ENCODE measurements at regions not wholly inside any gene's neighbourhood (a gene's known extent, or its start where the extent isn't known, plus 50 kb on each side); places are given as distances from the start of the nearest gene placed in this dataset.

- H3K36me3 ChIP-seq (ENCODE audit: insufficient read depth, low read length) = no peaks in the 10 kb centered on the region
- H3K27ac ChIP-seq (ENCODE audit: low read length) = no peak overlapping the region
- H3K9ac ChIP-seq (ENCODE audit: low read length) = no peak overlapping the region
- no peaks in the 10 kb centered on the region for H3K79me2 ChIP-seq (replicated peaks; ENCODE audit: insufficient read depth, low read length)
- no peak overlapping the region for H3K4me2 ChIP-seq (ENCODE audit: low read length)
- H4K20me1 ChIP-seq (ENCODE audit: insufficient read depth) = no peaks in the 10 kb centered on the region
- no peak overlapping the region for H3K4me3 ChIP-seq (ENCODE audit: low read length)
- no peaks in the 10 kb centered on the region for H3K9me3 ChIP-seq (ENCODE audit: low read length)
- no peaks in the 10 kb centered on the region for H3F3A ChIP-seq (ENCODE audit: insufficient read depth, low read length, poor library complexity, severe bottlenecking)
- no peaks in the 10 kb centered on the region for H3K9me2 ChIP-seq (ENCODE audit: insufficient read depth, low read length)
- TF ChIP-seq POLR2AphosphoS5 (IDR thresholded peaks at IDR 0.05) = no peak
- TF ChIP-seq CTCF (IDR thresholded peaks at IDR 0.05; ENCODE audit: poor library complexity, severe bottlenecking) = no peak
- TF ChIP-seq RAD21 (conservative IDR thresholded peaks at IDR 0.05) = no peak
- TF ChIP-seq SMC3 (conservative IDR thresholded peaks at IDR 0.05; ENCODE audit: poor library complexity) = no peak
- TF ChIP-seq EP300 (conservative IDR thresholded peaks at IDR 0.05; ENCODE audit: poor library complexity, severe bottlenecking) = no peak
- no peak for TF ChIP-seq EZH2 (IDR thresholded peaks at IDR 0.05; ENCODE audit: borderline replicate concordance, insufficient read depth, low read length, poor library complexity, severe bottlenecking)
- no peak for TF ChIP-seq TAF1 (IDR thresholded peaks at IDR 0.05; ENCODE audit: low read depth)
- no peak for TF ChIP-seq MXI1 (conservative IDR thresholded peaks at IDR 0.05; ENCODE audit: poor library complexity, severe bottlenecking)
- no peak for TF ChIP-seq REST (IDR thresholded peaks at IDR 0.05; ENCODE audit: borderline replicate concordance)
- H3K27me3 ChIP-seq (ENCODE audit: insufficient read depth, low read depth, low read length) = no peaks in the 10 kb centered on the region
- no peak overlapping the region for H2AFZ ChIP-seq (ENCODE audit: low read depth, low read length)
Observed at GRCh38 chr10:129134371-129134770, 332.7 kb upstream of the MGMT start.

- no peak overlapping the region for H3K9ac ChIP-seq (ENCODE audit: low read length)
- H3K4me3 ChIP-seq (ENCODE audit: low read length) = no peak overlapping the region
- no peak overlapping the region for H3K4me2 ChIP-seq (ENCODE audit: low read length)
- no peak for TF ChIP-seq CTCF (IDR thresholded peaks at IDR 0.05; ENCODE audit: poor library complexity, severe bottlenecking)
- TF ChIP-seq POLR2AphosphoS5 (IDR thresholded peaks at IDR 0.05) = no peak
- no peak for TF ChIP-seq EP300 (conservative IDR thresholded peaks at IDR 0.05; ENCODE audit: poor library complexity, severe bottlenecking)
- no peak for TF ChIP-seq RAD21 (conservative IDR thresholded peaks at IDR 0.05)
- no peak for TF ChIP-seq REST (IDR thresholded peaks at IDR 0.05; ENCODE audit: borderline replicate concordance)
- no peak for TF ChIP-seq SMC3 (conservative IDR thresholded peaks at IDR 0.05; ENCODE audit: poor library complexity)
- no peak for TF ChIP-seq TAF1 (IDR thresholded peaks at IDR 0.05; ENCODE audit: low read depth)
- no peak for TF ChIP-seq MXI1 (conservative IDR thresholded peaks at IDR 0.05; ENCODE audit: poor library complexity, severe bottlenecking)
- TF ChIP-seq EZH2 (IDR thresholded peaks at IDR 0.05; ENCODE audit: borderline replicate concordance, insufficient read depth, low read length, poor library complexity, severe bottlenecking) = no peak
- H2AFZ ChIP-seq (ENCODE audit: low read depth, low read length) = no peak overlapping the region
- no peaks in the 10 kb centered on the region for H3F3A ChIP-seq (ENCODE audit: insufficient read depth, low read length, poor library complexity, severe bottlenecking)
- H3K27me3 ChIP-seq (ENCODE audit: insufficient read depth, low read depth, low read length) = no peaks in the 10 kb centered on the region
- H3K9me2 ChIP-seq (ENCODE audit: insufficient read depth, low read length) = no peaks in the 10 kb centered on the region
- no peaks in the 10 kb centered on the region for H4K20me1 ChIP-seq (ENCODE audit: insufficient read depth)
- no peak overlapping the region for H3K27ac ChIP-seq (ENCODE audit: low read length)
- H3K36me3 ChIP-seq (ENCODE audit: insufficient read depth, low read length) = no peaks in the 10 kb centered on the region
- no peaks in the 10 kb centered on the region for H3K9me3 ChIP-seq (ENCODE audit: low read length)
- no peaks in the 10 kb centered on the region for H3K79me2 ChIP-seq (replicated peaks; ENCODE audit: insufficient read depth, low read length)
Observed at GRCh38 chr10:129135624-129136023, 331.4 kb upstream of the MGMT start.
